ENCODE measurements at regions not wholly inside any gene's neighbourhood (a gene's known extent, or its start where the extent isn't known, plus 50 kb on each side); places are given as distances from the start of the nearest gene placed in this dataset.

GRCh38 chr11:105192115-105192514 lies 52.5 kb upstream of the CARD18 start:
- no peak for DNase-seq (ENCODE audit: low read depth in 3 of 3)

GRCh38 chr11:105189581-105189980 lies 50.0 kb upstream of the CARD18 start:
- DNase-seq (ENCODE audit: low read depth in 3 of 3): no peak

All from stimulated activated CD4-positive, alpha-beta T cell treated with anti-CD3 and anti-CD28 coated beads, TNF-alpha, amount 100 ng/mL, for 48 hours (primary cell).